ENCODE measurements at regions not wholly inside any gene's neighbourhood (a gene's known extent, or its start where the extent isn't known, plus 50 kb on each side); places are given as distances from the start of the nearest gene placed in this dataset.

DNA sequence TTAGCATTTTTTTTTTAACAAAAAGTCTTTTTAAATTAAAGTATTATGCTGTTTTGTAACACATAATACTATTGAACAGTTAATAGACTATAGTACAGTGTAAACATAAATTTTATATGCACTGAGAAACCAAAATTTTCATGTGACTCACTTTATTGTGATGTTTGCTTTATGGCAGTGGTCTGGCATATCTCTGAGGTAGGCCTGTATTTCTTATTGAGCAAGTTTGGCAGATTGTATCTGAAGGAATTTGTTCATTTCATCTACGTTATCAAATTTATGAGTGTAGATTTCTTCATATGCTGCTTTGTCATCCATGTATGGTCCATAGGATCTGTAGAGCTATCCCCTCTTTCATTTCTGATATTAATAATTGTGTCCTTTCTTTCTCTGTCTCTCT, 78.8 kb upstream of the PDE3A start:
- H3K27me3 ChIP-seq (ENCODE audit: control insufficient read depth, low read length): no peaks in the 10 kb centered on the region
- no peaks in the 10 kb centered on the region for H3K79me2 ChIP-seq (ENCODE audit: control insufficient read depth, low read length)
- no peaks in the 10 kb centered on the region for H3K4me1 ChIP-seq (ENCODE audit: control insufficient read depth, low read length)
- no peaks in the 10 kb centered on the region for H3K9me2 ChIP-seq (replicated peaks; ENCODE audit: control insufficient read depth, low read length)
- H3K4me3 ChIP-seq (ENCODE audit: low read length): no peak overlapping the region
- no peak overlapping the region for H3K4me2 ChIP-seq (ENCODE audit: low read length)
- H3K27ac ChIP-seq (ENCODE audit: low read depth, low read length): no peak overlapping the region
- no peaks in the 10 kb centered on the region for H3K36me3 ChIP-seq (ENCODE audit: control insufficient read depth, low read length)
- H4K20me1 ChIP-seq (ENCODE audit: control insufficient read depth, insufficient read depth, low read depth, low read length): no peaks in the 10 kb centered on the region
- no peak for TF ChIP-seq EZH2phosphoT487 (IDR thresholded peaks at IDR 0.05; ENCODE audit: borderline replicate concordance, low read length)
- TF ChIP-seq, protein P1, sequence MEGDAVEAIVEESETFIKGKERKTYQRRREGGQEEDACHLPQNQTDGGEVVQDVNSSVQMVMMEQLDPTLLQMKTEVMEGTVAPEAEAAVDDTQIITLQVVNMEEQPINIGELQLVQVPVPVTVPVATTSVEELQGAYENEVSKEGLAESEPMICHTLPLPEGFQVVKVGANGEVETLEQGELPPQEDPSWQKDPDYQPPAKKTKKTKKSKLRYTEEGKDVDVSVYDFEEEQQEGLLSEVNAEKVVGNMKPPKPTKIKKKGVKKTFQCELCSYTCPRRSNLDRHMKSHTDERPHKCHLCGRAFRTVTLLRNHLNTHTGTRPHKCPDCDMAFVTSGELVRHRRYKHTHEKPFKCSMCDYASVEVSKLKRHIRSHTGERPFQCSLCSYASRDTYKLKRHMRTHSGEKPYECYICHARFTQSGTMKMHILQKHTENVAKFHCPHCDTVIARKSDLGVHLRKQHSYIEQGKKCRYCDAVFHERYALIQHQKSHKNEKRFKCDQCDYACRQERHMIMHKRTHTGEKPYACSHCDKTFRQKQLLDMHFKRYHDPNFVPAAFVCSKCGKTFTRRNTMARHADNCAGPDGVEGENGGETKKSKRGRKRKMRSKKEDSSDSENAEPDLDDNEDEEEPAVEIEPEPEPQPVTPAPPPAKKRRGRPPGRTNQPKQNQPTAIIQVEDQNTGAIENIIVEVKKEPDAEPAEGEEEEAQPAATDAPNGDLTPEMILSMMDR (IDR thresholded peaks at IDR 0.05; ENCODE audit: low read depth, low read length, poor library complexity, severe bottlenecking): no peak
- H3K9me3 ChIP-seq (ENCODE audit: control insufficient read depth, insufficient read depth, low read length): no peaks in the 10 kb centered on the region
- H3F3A ChIP-seq (ENCODE audit: control insufficient read depth, insufficient read depth): no peaks in the 10 kb centered on the region

- TF ChIP-seq, protein P1 (IDR thresholded peaks at IDR 0.05; ENCODE audit: low read depth, low read length, poor library complexity, severe bottlenecking): no peak
- TF ChIP-seq EZH2phosphoT487 (IDR thresholded peaks at IDR 0.05; ENCODE audit: borderline replicate concordance, low read length): no peak
- no peaks in the 10 kb centered on the region for H3K79me2 ChIP-seq (ENCODE audit: control insufficient read depth, low read length)
- no peaks in the 10 kb centered on the region for H3K27me3 ChIP-seq (ENCODE audit: control insufficient read depth, low read length)
These were observed 67.9 kb upstream of the PDE3A start for GRCh38 chr12:20300457-20300856.

DNA sequence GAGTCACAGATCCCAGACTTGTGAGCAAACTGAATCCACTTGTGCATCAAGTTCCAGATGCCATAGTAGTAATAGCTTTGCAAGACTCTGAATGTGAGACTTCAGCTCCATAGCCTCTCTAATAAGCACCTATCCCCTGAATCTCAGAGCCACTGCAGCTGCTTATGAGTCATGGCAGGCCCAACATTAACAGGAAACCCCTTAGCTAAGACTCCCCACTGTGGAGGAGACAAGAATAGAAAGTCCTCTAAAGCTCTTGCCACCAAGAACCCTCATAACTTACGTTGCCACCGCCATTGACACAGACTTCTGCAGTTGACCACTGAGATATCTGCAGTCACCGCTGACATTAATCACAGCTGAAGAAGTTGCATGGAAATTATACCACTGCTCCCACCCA, 62.9 kb upstream of the PDE3A start:
- Histone ChIP-seq H3K79me2 (ENCODE audit: control insufficient read depth, low read length) (no peaks in the 10 kb centered on the region), H4K20me1 (ENCODE audit: control insufficient read depth, insufficient read depth, low read depth, low read length) (no peaks in the 10 kb centered on the region), H3K4me1 (ENCODE audit: control insufficient read depth, low read length) (no peaks in the 10 kb centered on the region), H3K9me2 (replicated peaks; ENCODE audit: control insufficient read depth, low read length) (no peaks in the 10 kb centered on the region), H3F3A (ENCODE audit: control insufficient read depth, insufficient read depth) (no peaks in the 10 kb centered on the region), H3K4me3 (ENCODE audit: low read length) (no peak overlapping the region), H3K36me3 (ENCODE audit: control insufficient read depth, low read length) (no peaks in the 10 kb centered on the region), H3K27ac (ENCODE audit: low read depth, low read length) (no peak overlapping the region), H3K9me3 (ENCODE audit: control insufficient read depth, insufficient read depth, low read length) (peaks cover 5% of the 10 kb centered on the region; the same call in 1 of the 2 replicates), H3K27me3 (ENCODE audit: control insufficient read depth, low read length) (no peaks in the 10 kb centered on the region), H3K4me2 (ENCODE audit: low read length) (no peak overlapping the region)
- TF ChIP-seq EZH2phosphoT487 (IDR thresholded peaks at IDR 0.05; ENCODE audit: borderline replicate concordance, low read length): no peak
- TF ChIP-seq, protein P1 (IDR thresholded peaks at IDR 0.05; ENCODE audit: low read depth, low read length, poor library complexity, severe bottlenecking): no peak

More at GRCh38 chr12:20300457-20300856, 67.9 kb upstream of the PDE3A start:
- peaks cover 5% of the 10 kb centered on the region; the same call in 1 of the 2 replicates for H3K9me3 ChIP-seq (ENCODE audit: control insufficient read depth, insufficient read depth, low read length)
- no peak overlapping the region for H3K4me2 ChIP-seq (ENCODE audit: low read length)
- H3K36me3 ChIP-seq (ENCODE audit: control insufficient read depth, low read length): no peaks in the 10 kb centered on the region
- H4K20me1 ChIP-seq (ENCODE audit: control insufficient read depth, insufficient read depth, low read depth, low read length): no peaks in the 10 kb centered on the region
- H3K4me3 ChIP-seq (ENCODE audit: low read length): no peak overlapping the region
- no peak overlapping the region for H3K27ac ChIP-seq (ENCODE audit: low read depth, low read length)
- no peaks in the 10 kb centered on the region for H3K4me1 ChIP-seq (ENCODE audit: control insufficient read depth, low read length)
- H3F3A ChIP-seq (ENCODE audit: control insufficient read depth, insufficient read depth): no peaks in the 10 kb centered on the region
- no peaks in the 10 kb centered on the region for H3K9me2 ChIP-seq (replicated peaks; ENCODE audit: control insufficient read depth, low read length)
